NB4 (cell line): ENCODE measurements at regions not wholly inside any gene's neighbourhood (a gene's known extent, or its start where the extent isn't known, plus 50 kb on each side); places are given as distances from the start of the nearest gene placed in this dataset.

Source experiments
- CTCF ChIP-seq: IDR thresholded peaks from one replicate; pipeline ENCODE4 v1.5.1; 2012; ENCODE audit warnings: low read depth, low read length
- MYC ChIP-seq: IDR thresholded peaks from 2 replicates; pipeline ENCODE4 v1.6.1; 2011; ENCODE audit warnings: low read depth, low read length
- POLR2A ChIP-seq: IDR thresholded peaks from 2 replicates; pipeline ENCODE4 v1.6.1; 2011; ENCODE audit warnings: mild to moderate bottlenecking; ENCODE audit not compliant: insufficient read length; ENCODE audit errors: extremely low read depth

GRCh38 chr16:20247076-20247475 is 80.2 kb downstream of the GP2 start:
- TF ChIP-seq CTCF: no peak
- no peak for TF ChIP-seq MYC
- no peak for TF ChIP-seq POLR2A
